Hematopoietic multipotent progenitor cell treated with erythropoietin and hydrocortisone succinate and interleukin-3 and kit ligand, for 15 days (in vitro differentiated cells): ENCODE measurements at regions not wholly inside any gene's neighbourhood (a gene's known extent, or its start where the extent isn't known, plus 50 kb on each side); places are given as distances from the start of the nearest gene placed in this dataset.

Experiments
- DNase-seq: peaks from one replicate; pipeline ENCODE4 v3.0.0-alpha.2; 2015; ENCODE audit warnings: low spot score

GRCh38 chr2:8575038-8575833, 106.6 kb upstream of the ID2 start:
- no peak for DNase-seq

GRCh38 chr2:8575834-8576423, 105.9 kb upstream of the ID2 start:
- no peak for DNase-seq

- no peak for DNase-seq
Observed at GRCh38 chr2:8576525-8577167, 105.2 kb upstream of the ID2 start.

- no peak for DNase-seq
Observed at GRCh38 chr2:8577573-8577972, 104.3 kb upstream of the ID2 start.

GRCh38 chr2:8578335-8579244, 103.3 kb upstream of the ID2 start:
- DNase-seq: no peak

- DNase-seq: no peak
Observed at GRCh38 chr2:8579485-8580085, 102.3 kb upstream of the ID2 start.

GRCh38 chr2:8580316-8581233, 101.3 kb upstream of the ID2 start:
- no peak for DNase-seq

GRCh38 chr2:8581234-8581561, 100.7 kb upstream of the ID2 start:
- DNase-seq: no peak

GRCh38 chr2:8581601-8582041, 100.2 kb upstream of the ID2 start:
- DNase-seq: no peak

- no peak for DNase-seq
Observed at GRCh38 chr2:8582191-8582590, 99.7 kb upstream of the ID2 start.

- no peak for DNase-seq
Observed at GRCh38 chr2:8582651-8583399, 99.0 kb upstream of the ID2 start.

- DNase-seq: peak; percentile 93
Observed at GRCh38 chr2:8583400-8584173, 98.3 kb upstream of the ID2 start.

GRCh38 chr2:8584174-8585066, 97.4 kb upstream of the ID2 start:
- DNase-seq: no peak

GRCh38 chr2:8586457-8587051, 95.3 kb upstream of the ID2 start:
- DNase-seq: no peak

GRCh38 chr2:8587251-8587791, 94.5 kb upstream of the ID2 start:
- no peak for DNase-seq

- DNase-seq: no peak
Observed at GRCh38 chr2:8587920-8588830, 93.7 kb upstream of the ID2 start.

GRCh38 chr2:8588831-8589191, 93.0 kb upstream of the ID2 start:
- no peak for DNase-seq
